ENCODE measurements at regions not wholly inside any gene's neighbourhood (a gene's known extent, or its start where the extent isn't known, plus 50 kb on each side); places are given as distances from the start of the nearest gene placed in this dataset.
A peak's percentile ranks its signal among the peaks of the same experiment; 100 is the strongest.

GRCh38 chr16:77555126-77555525 lies 120.3 kb upstream of the ADAMTS18 start:
- no peak for DNase-seq

- no peak for DNase-seq
Observed at GRCh38 chr16:77555791-77556190, 121.0 kb upstream of the ADAMTS18 start.

GRCh38 chr16:77556201-77556873 lies 121.5 kb upstream of the ADAMTS18 start:
- no peak for DNase-seq

GRCh38 chr16:77557385-77557784 lies 122.6 kb upstream of the ADAMTS18 start:
- DNase-seq, result no peak

GRCh38 chr16:77558786-77559185 lies 124.0 kb upstream of the ADAMTS18 start:
- DNase-seq, result no peak

- DNase-seq, result no peak
Observed at GRCh38 chr16:77562497-77562896, 127.7 kb upstream of the ADAMTS18 start.

- no peak for DNase-seq
Observed at GRCh38 chr16:77564791-77565390, 130.1 kb upstream of the ADAMTS18 start.

GRCh38 chr16:77569406-77569805 lies 134.6 kb upstream of the ADAMTS18 start:
- DNase-seq, result no peak

- no peak for DNase-seq
Observed at GRCh38 chr16:77570574-77570973, 135.7 kb upstream of the ADAMTS18 start.

- DNase-seq, result no peak
Observed at GRCh38 chr16:77571115-77571862, 136.5 kb upstream of the ADAMTS18 start.

- no peak for DNase-seq
Observed at GRCh38 chr16:77574867-77575624, 140.2 kb upstream of the ADAMTS18 start.

GRCh38 chr16:77579351-77579891 lies 142.9 kb upstream of the NUDT7 start:
- DNase-seq, result no peak

- DNase-seq, result no peak
Observed at GRCh38 chr16:77581706-77582105, 140.6 kb upstream of the NUDT7 start.

- peak; percentile 20 for DNase-seq
Observed at GRCh38 chr16:77584205-77584859, 138.0 kb upstream of the NUDT7 start.

- no peak for DNase-seq
Observed at GRCh38 chr16:77585379-77586251, 136.7 kb upstream of the NUDT7 start.

- no peak for DNase-seq
Observed at GRCh38 chr16:77588389-77588788, 133.9 kb upstream of the NUDT7 start.

- DNase-seq, result no peak
Observed at GRCh38 chr16:77589071-77589765, 133.1 kb upstream of the NUDT7 start.

GRCh38 chr16:77590707-77591106 lies 131.6 kb upstream of the NUDT7 start:
- DNase-seq, result no peak

- no peak for DNase-seq
Observed at GRCh38 chr16:77591347-77591746, 131.0 kb upstream of the NUDT7 start.

GRCh38 chr16:77592021-77592420 lies 130.3 kb upstream of the NUDT7 start:
- DNase-seq, result no peak

GRCh38 chr16:77594057-77594456 lies 128.3 kb upstream of the NUDT7 start:
- no peak for DNase-seq

Measured in T1000 (cell line).